Fibroblast of lung (primary cell): ENCODE measurements at regions not wholly inside any gene's neighbourhood (a gene's known extent, or its start where the extent isn't known, plus 50 kb on each side); places are given as distances from the start of the nearest gene placed in this dataset.
"Not testable (repeated sequence)": the region's sequence is repeated elsewhere in the genome, so short reads cannot be mapped to it uniquely, and the experiment has no call there.

ENCODE experiments used
- CTCF ChIP-seq, 2 donors: IDR thresholded peaks in 1 of 2; conservative IDR thresholded peaks in 1 of 2; 1 replicate in 1 of 2; 2 replicates in 1 of 2; pipeline ENCODE4 v1.5.1; 2011 to 2012; ENCODE audit warnings: low read length in 2 of 2, control low read depth in 1 of 2, inconsistent platforms in 1 of 2, low read depth in 1 of 2, mild to moderate bottlenecking in 1 of 2
- EZH2 ChIP-seq: IDR thresholded peaks from 2 replicates; pipeline ENCODE4 v1.5.1; 2012; ENCODE audit warnings: low read length, control low read depth, mild to moderate bottlenecking; ENCODE audit errors: missing control alignments

- not testable (repeated sequence) for TF ChIP-seq CTCF (conservative IDR thresholded peaks at IDR 0.05 in 1 of 2, IDR thresholded peaks at IDR 0.05 in 1 of 2; ENCODE audit: low read depth in 1 of 2, low read length in 2 of 2); EZH2
Observed at GRCh38 chr14:98934569-98934968, 337.4 kb downstream of the BCL11B start.
